WTC11 (cell line): ENCODE measurements at regions not wholly inside any gene's neighbourhood (a gene's known extent, or its start where the extent isn't known, plus 50 kb on each side); places are given as distances from the start of the nearest gene placed in this dataset.

Experiments used
- ATAC-seq: fragments of 200-7000 bp; cut with Tn5 transposase; 2 replicates; pipeline ENCODE4 v1.10.0; 2021; ENCODE audit warnings: mild to moderate bottlenecking, moderate library complexity
- CTCF ChIA-PET: fragments of 300-600 bp; sonication (Branson Sonifier 250); formaldehyde crosslinking; loops from one replicate; lab custom pipeline; 2021; ENCODE audit warnings: antibody characterized with exemption; lab: Charles Lee
- POLR2A ChIA-PET: fragments of 350-600 bp; sonication (Branson Sonifier 250); formaldehyde crosslinking; loops from one replicate; lab custom pipeline; 2021; ENCODE audit warnings: antibody characterized with exemption; lab: Charles Lee
- DNase-seq: peaks from one replicate; pipeline ENCODE4 v3.0.0; 2021; ENCODE audit warnings: low spot score
- H3K27ac Mint-ChIP-seq: 2 replicates; pipeline ENCODE4 v1.8.0; 2021; ENCODE audit warnings: mixed read lengths
- H3K27me3 Mint-ChIP-seq: 2 replicates; pipeline ENCODE4 v1.8.0; 2021; ENCODE audit warnings: low read depth, mild to moderate bottlenecking, moderate library complexity, mixed read lengths
- H3K36me3 Mint-ChIP-seq: 2 replicates; pipeline ENCODE4 v1.8.0; 2021; ENCODE audit warnings: mixed read lengths
- H3K4me1 Mint-ChIP-seq: 2 replicates; pipeline ENCODE4 v1.8.0; 2022; ENCODE audit warnings: mixed read lengths
- H3K4me3 Mint-ChIP-seq: 2 replicates; pipeline ENCODE4 v1.8.0; 2021; ENCODE audit warnings: mild to moderate bottlenecking, moderate library complexity, mixed read lengths
- H3K9me3 Mint-ChIP-seq: 2 replicates; pipeline ENCODE4 v1.8.0; 2021; ENCODE audit warnings: mixed read lengths
- CBFB ChIP-seq: sonication (generic); formaldehyde crosslinking; IDR thresholded peaks from 2 replicates; pipeline ENCODE4 v1.8.1; 2022; ENCODE audit warnings: mild to moderate bottlenecking, low read depth, missing genetic modification reagents
- CDX4 ChIP-seq: fragments of 250-450 bp; sonication (Bioruptor Pico); IDR thresholded peaks from 2 replicates; pipeline ENCODE4 v1.9.0; 2021; ENCODE audit warnings: moderate library complexity, mild to moderate bottlenecking, inconsistent platforms, borderline replicate concordance
- CREM ChIP-seq: sonication (generic); formaldehyde crosslinking; IDR thresholded peaks from 2 replicates; pipeline ENCODE4 v1.8.1; 2022; ENCODE audit warnings: mild to moderate bottlenecking, missing genetic modification reagents, moderate library complexity
- E2F1 ChIP-seq: sonication (generic); formaldehyde crosslinking; IDR thresholded peaks from 2 replicates; pipeline ENCODE4 v1.8.0; 2022; ENCODE audit warnings: mild to moderate bottlenecking, missing genetic modification reagents
- ELF4 ChIP-seq: sonication (generic); formaldehyde crosslinking; IDR thresholded peaks from 2 replicates; pipeline ENCODE4 v1.8.1; 2022; ENCODE audit warnings: low read depth, mild to moderate bottlenecking, moderate library complexity, missing genetic modification reagents
- FOXP4 ChIP-seq: sonication (generic); formaldehyde crosslinking; IDR thresholded peaks from 2 replicates; pipeline ENCODE4 v1.8.0; 2022; ENCODE audit warnings: mild to moderate bottlenecking, missing genetic modification reagents
- GRHL2 ChIP-seq: fragments of 250-450 bp; sonication (Bioruptor Pico); IDR thresholded peaks from 2 replicates; pipeline ENCODE4 v1.8.0; 2022; ENCODE audit warnings: mild to moderate bottlenecking, moderate library complexity; ENCODE audit not compliant: insufficient replicate concordance, severe bottlenecking
- JAZF1 ChIP-seq: fragments of 250-450 bp; sonication (Bioruptor Pico); IDR thresholded peaks from 2 replicates; pipeline ENCODE4 v1.9.0; 2021; ENCODE audit warnings: moderate library complexity, mild to moderate bottlenecking, inconsistent platforms
- NFYB ChIP-seq: sonication (generic); formaldehyde crosslinking; conservative IDR thresholded peaks from 2 replicates; pipeline ENCODE4 v1.8.0; 2022; ENCODE audit warnings: low read depth, missing genetic modification reagents
- NR3C1 ChIP-seq: sonication (generic); formaldehyde crosslinking; conservative IDR thresholded peaks from 2 replicates; pipeline ENCODE4 v1.8.1; 2023; ENCODE audit warnings: low read depth, mild to moderate bottlenecking, missing genetic modification reagents
- PRDM15 ChIP-seq: sonication (generic); formaldehyde crosslinking; IDR thresholded peaks from 2 replicates; pipeline ENCODE4 v1.8.0; 2022; ENCODE audit warnings: missing genetic modification reagents
- PRRX2 ChIP-seq: fragments of 250-450 bp; sonication (Bioruptor Pico); IDR thresholded peaks from 2 replicates; pipeline ENCODE4 v1.8.0; 2021; ENCODE audit warnings: mild to moderate bottlenecking
- SP1 ChIP-seq: sonication (generic); formaldehyde crosslinking; conservative IDR thresholded peaks from 2 replicates; pipeline ENCODE4 v1.8.1; 2022; ENCODE audit warnings: missing genetic modification reagents
- TEAD1 ChIP-seq: sonication (generic); formaldehyde crosslinking; IDR thresholded peaks from 2 replicates; pipeline ENCODE4 v1.8.0; 2022; ENCODE audit warnings: mild to moderate bottlenecking, missing genetic modification reagents
- TEAD4 ChIP-seq: sonication (generic); formaldehyde crosslinking; IDR thresholded peaks from 2 replicates; pipeline ENCODE4 v1.8.0; 2022; ENCODE audit warnings: mild to moderate bottlenecking, missing genetic modification reagents
- USF2 ChIP-seq: sonication (generic); formaldehyde crosslinking; IDR thresholded peaks from 2 replicates; pipeline ENCODE4 v1.8.1; 2023; ENCODE audit warnings: mild to moderate bottlenecking, missing genetic modification reagents, moderate library complexity
- ZBTB43 ChIP-seq: sonication (generic); formaldehyde crosslinking; IDR thresholded peaks from 2 replicates; pipeline ENCODE4 v1.8.1; 2023; ENCODE audit warnings: mild to moderate bottlenecking, missing genetic modification reagents
- ZNF138 ChIP-seq: sonication (generic); formaldehyde crosslinking; conservative IDR thresholded peaks from 2 replicates; pipeline ENCODE4 v1.8.1; 2022; ENCODE audit warnings: mild to moderate bottlenecking, moderate library complexity, missing genetic modification reagents
- ZNF532 ChIP-seq: fragments of 250-450 bp; sonication (Bioruptor Pico); IDR thresholded peaks from 2 replicates; pipeline ENCODE4 v1.9.0; 2021; ENCODE audit warnings: mild to moderate bottlenecking, borderline replicate concordance

- TF ChIP-seq E2F1: no peak
- no peak for TF ChIP-seq ELF4 (CRISPR knock-in tag)
- TF ChIP-seq ZNF138 (CRISPR knock-in tag): no peak
- TF ChIP-seq NFYB (CRISPR knock-in tag): no peak
- TF ChIP-seq JAZF1 (CRISPR knock-in tag): no peak
- no peak for TF ChIP-seq PRDM15 (CRISPR knock-in tag)
- TF ChIP-seq CBFB (CRISPR knock-in tag): no peak
Observed at GRCh38 chr2:144822966-144823365, 303.0 kb upstream of the ZEB2 start (continued).

GRCh38 chr2:144812288-144812687 lies 292.4 kb upstream of the ZEB2 start:
- Mint-ChIP-seq H3K4me1 (peaks cover 3% of the 10 kb centered on the region), H3K27ac (no peak overlapping the region), H3K9me3 (no peaks in the 10 kb centered on the region), H3K27me3 (no peaks in the 10 kb centered on the region), H3K4me3 (no peak overlapping the region), H3K36me3 (no peaks in the 10 kb centered on the region)
- ChIA-PET CTCF (no interaction called here), POLR2A (no interaction called here)
- DNase-seq: no peak
- ATAC-seq: no peak
- TF ChIP-seq GRHL2 (CRISPR knock-in tag) (no peak), FOXP4 (CRISPR knock-in tag) (no peak), NR3C1 (CRISPR knock-in tag) (no peak), ZBTB43 (CRISPR knock-in tag) (no peak), ZNF532 (CRISPR knock-in tag) (no peak), CDX4 (CRISPR knock-in tag) (no peak), PRRX2 (CRISPR knock-in tag) (no peak), CREM (CRISPR knock-in tag) (no peak), TEAD1 (CRISPR knock-in tag) (no peak), SP1 (CRISPR knock-in tag) (no peak), CBFB (CRISPR knock-in tag) (no peak), USF2 (no peak), TEAD4 (CRISPR knock-in tag) (no peak)
